ENCODE measurements at regions not wholly inside any gene's neighbourhood (a gene's known extent, or its start where the extent isn't known, plus 50 kb on each side); places are given as distances from the start of the nearest gene placed in this dataset.

GRCh38 chr20:50348096-50348495, 157.5 kb downstream of the CEBPB start:
- TF ChIP-seq EP300 (IDR thresholded peaks at IDR 0.05) (no peak), CTCF (IDR thresholded peaks at IDR 0.05) (no peak)

All from esophagus muscularis mucosa (tissue), 3 donors.